ENCODE measurements at regions not wholly inside any gene's neighbourhood (a gene's known extent, or its start where the extent isn't known, plus 50 kb on each side); places are given as distances from the start of the nearest gene placed in this dataset.

- no peaks in the 10 kb centered on the region for H4K20me1 ChIP-seq (ENCODE audit: low read length)
- ATAC-seq (no peak), DNase-seq (no peak)
- no peaks in the 10 kb centered on the region for H3K79me2 ChIP-seq (ENCODE audit: low read length)
- no peaks in the 10 kb centered on the region for H3K4me1 ChIP-seq (ENCODE audit: insufficient read depth, low read length)
- POLR2A ChIA-PET (ENCODE audit: unreplicated experiment): no interaction called here
- H3K9me3 ChIP-seq (ENCODE audit: low read length): no peaks in the 10 kb centered on the region
- intact Hi-C loops (cut with micrococcal nuclease): no loop called here
- no peak overlapping the region for H3K4me2 ChIP-seq (ENCODE audit: low read length)
- no peaks in the 10 kb centered on the region for H3K36me3 ChIP-seq (ENCODE audit: low read depth, low read length)
- no peak for TF ChIP-seq EZH2phosphoT487 (IDR thresholded peaks at IDR 0.05; ENCODE audit: borderline replicate concordance, low read length)
- TF ChIP-seq EZH2 (IDR thresholded peaks at IDR 0.05; ENCODE audit: low read length, unreplicated experiment): no peak
- TF ChIP-seq CTCF (conservative IDR thresholded peaks at IDR 0.05; ENCODE audit: low read depth, low read length): no peak
- H3F3A ChIP-seq (ENCODE audit: low read length, unreplicated experiment): no peaks in the 10 kb centered on the region
- H3K9ac ChIP-seq (ENCODE audit: low read length): no peak overlapping the region
- H3K4me3 ChIP-seq (ENCODE audit: low read length): no peak overlapping the region
- H3K27ac ChIP-seq (ENCODE audit: low read length): no peak overlapping the region
- no TSS peak for BruUV-seq (replicated peaks)
- H3K9me2 ChIP-seq (replicated peaks; ENCODE audit: low read length): no peaks in the 10 kb centered on the region
- H3K27me3 ChIP-seq (ENCODE audit: low read length): peaks cover 29% of the 10 kb centered on the region
- H2AFZ ChIP-seq (ENCODE audit: low read length): no peak overlapping the region
- CTCF ChIA-PET: no interaction called here
Observed at GRCh38 chr2:128610496-128610895, 291.8 kb upstream of the HS6ST1 start.

GRCh38 chr2:128611421-128612320 lies 293.0 kb upstream of the HS6ST1 start:
- intact Hi-C loops (cut with micrococcal nuclease): no loop called here
- DNase-seq (no peak), ATAC-seq (no peak)
- H3K36me3 ChIP-seq (ENCODE audit: low read depth, low read length): no peaks in the 10 kb centered on the region
- H2AFZ ChIP-seq (ENCODE audit: low read length): no peak overlapping the region
- no peaks in the 10 kb centered on the region for H3K4me1 ChIP-seq (ENCODE audit: insufficient read depth, low read length)
- H3K27ac ChIP-seq (ENCODE audit: low read length): no peak overlapping the region
- H3K4me2 ChIP-seq (ENCODE audit: low read length): no peak overlapping the region
- H3K27me3 ChIP-seq (ENCODE audit: low read length): peaks cover 29% of the 10 kb centered on the region
- H3K4me3 ChIP-seq (ENCODE audit: low read length): no peak overlapping the region
- H3K79me2 ChIP-seq (ENCODE audit: low read length): no peaks in the 10 kb centered on the region
- no peaks in the 10 kb centered on the region for H3K9me3 ChIP-seq (ENCODE audit: low read length)
- no peaks in the 10 kb centered on the region for H4K20me1 ChIP-seq (ENCODE audit: low read length)
- no peaks in the 10 kb centered on the region for H3F3A ChIP-seq (ENCODE audit: low read length, unreplicated experiment)
- CTCF ChIA-PET: interaction anchor here (0.6 kb wide), 1 partner anchor 166 kb away, joined by 8 read pairs; no protein-coding TSS in a partner anchor
- POLR2A ChIA-PET (ENCODE audit: unreplicated experiment): no interaction called here
- TF ChIP-seq EZH2 (IDR thresholded peaks at IDR 0.05; ENCODE audit: low read length, unreplicated experiment): no peak
- no peak for TF ChIP-seq EZH2phosphoT487 (IDR thresholded peaks at IDR 0.05; ENCODE audit: borderline replicate concordance, low read length)
- TF ChIP-seq CTCF (conservative IDR thresholded peaks at IDR 0.05; ENCODE audit: low read depth, low read length): no peak
- no peaks in the 10 kb centered on the region for H3K9me2 ChIP-seq (replicated peaks; ENCODE audit: low read length)
- H3K9ac ChIP-seq (ENCODE audit: low read length): no peak overlapping the region
- BruUV-seq (replicated peaks): no TSS peak

GRCh38 chr2:128612628-128613027 lies 294.0 kb upstream of the HS6ST1 start:
- no peaks in the 10 kb centered on the region for H3K79me2 ChIP-seq (ENCODE audit: low read length)
- no peaks in the 10 kb centered on the region for H3K9me3 ChIP-seq (ENCODE audit: low read length)
- no peak overlapping the region for H3K4me3 ChIP-seq (ENCODE audit: low read length)
- H3K27ac ChIP-seq (ENCODE audit: low read length): no peak overlapping the region
- DNase-seq (no peak), ATAC-seq (no peak)
- H4K20me1 ChIP-seq (ENCODE audit: low read length): no peaks in the 10 kb centered on the region
- H3K27me3 ChIP-seq (ENCODE audit: low read length): peaks cover 29% of the 10 kb centered on the region
- H3K9me2 ChIP-seq (replicated peaks; ENCODE audit: low read length): no peaks in the 10 kb centered on the region
- BruUV-seq (replicated peaks): no TSS peak
- no peak for TF ChIP-seq CTCF (conservative IDR thresholded peaks at IDR 0.05; ENCODE audit: low read depth, low read length)
- no peak for TF ChIP-seq EZH2phosphoT487 (IDR thresholded peaks at IDR 0.05; ENCODE audit: borderline replicate concordance, low read length)
- no peak for TF ChIP-seq EZH2 (IDR thresholded peaks at IDR 0.05; ENCODE audit: low read length, unreplicated experiment)
- H3F3A ChIP-seq (ENCODE audit: low read length, unreplicated experiment): no peaks in the 10 kb centered on the region
- CTCF ChIA-PET: no interaction called here
- intact Hi-C loops (cut with micrococcal nuclease): no loop called here
- POLR2A ChIA-PET (ENCODE audit: unreplicated experiment): no interaction called here
- H3K9ac ChIP-seq (ENCODE audit: low read length): no peak overlapping the region
- no peaks in the 10 kb centered on the region for H3K4me1 ChIP-seq (ENCODE audit: insufficient read depth, low read length)
- H3K36me3 ChIP-seq (ENCODE audit: low read depth, low read length): no peaks in the 10 kb centered on the region
- H2AFZ ChIP-seq (ENCODE audit: low read length): no peak overlapping the region
- no peak overlapping the region for H3K4me2 ChIP-seq (ENCODE audit: low read length)
